Heart left ventricle (tissue), 13 donors: ENCODE measurements at regions not wholly inside any gene's neighbourhood (a gene's known extent, or its start where the extent isn't known, plus 50 kb on each side); places are given as distances from the start of the nearest gene placed in this dataset.

ENCODE experiments used
- CTCF ChIP-seq, 12 donors: fragments of 200-600 bp; sonication (generic) in 4 of 12; IDR thresholded peaks; one replicate each; pipeline versions ENCODE4 v1.5.0 to v1.8.0; 2018 to 2022; ENCODE audit warnings: antibody characterized with exemption in 12 of 12, mild to moderate bottlenecking in 5 of 12
- POLR2A ChIP-seq, 2 donors: fragments of 450-650 bp; IDR thresholded peaks; one replicate each; pipeline ENCODE4 v1.6.1; 2017; ENCODE audit warnings: antibody characterized with exemption in 2 of 2, mild to moderate bottlenecking in 2 of 2, moderate library complexity in 2 of 2
- donor health status: ischemic (EF 13 %, LVEDD 7.1; RV severe dilation, severe dysfunction).
- donor health status: DM: no; HTN: yes; CAD: no.
- donor health status: DM: no; HTN: no; CAD: no.
- donor health status: ischemic (EF 25% LVEDD 6.9; RV normal size, moderate dysfunction).
- donor health status: ischemic (EF 25% LVEDD 5.7; RV mildly dilated, moderate dysfunction).
- donor health status: ischemic (EF 35%, LVEDD 5.7; RV mildly dilated, moderate dysfunction).
- donor health status: nonischemic (EF 11% LVEDD 7.7; RV severe dilation, severe dysfunction).
- donor health status: DM: yes; HTN: yes; CAD: no.
- donor health status: PGD.
- donor health status: ischemic (EF 29% LVEDD 5.4; RV normal size, mild dysfunction).
- donor health status: nonischemic (EF 23%, LVEDD 6.1; RV moderate dilation, normal function).

DNA sequence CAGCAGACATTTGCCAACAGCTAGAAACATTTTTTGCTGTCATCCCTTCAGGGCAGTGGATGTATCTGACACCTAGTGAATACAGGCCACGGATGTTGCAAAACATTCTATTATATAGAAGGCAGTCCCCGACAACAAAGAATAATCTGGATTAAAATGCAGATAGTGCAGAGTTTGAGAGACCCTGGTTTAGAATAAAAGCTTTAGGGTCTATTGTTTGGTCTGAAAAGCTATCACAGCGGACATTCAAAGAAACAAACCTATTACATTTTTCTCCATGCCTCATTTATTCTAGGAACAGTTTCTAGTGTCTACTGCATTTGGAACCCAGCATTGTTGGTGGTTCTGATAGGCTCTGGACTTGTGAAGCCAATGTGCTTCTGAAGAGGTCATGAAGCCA lies 316.3 kb downstream of the TGFB2 start:
- no peak for TF ChIP-seq CTCF (IDR thresholded peaks at IDR 0.05)
- no peak for TF ChIP-seq POLR2A (IDR thresholded peaks at IDR 0.05)
